ENCODE measurements at regions not wholly inside any gene's neighbourhood (a gene's known extent, or its start where the extent isn't known, plus 50 kb on each side); places are given as distances from the start of the nearest gene placed in this dataset.

DNA sequence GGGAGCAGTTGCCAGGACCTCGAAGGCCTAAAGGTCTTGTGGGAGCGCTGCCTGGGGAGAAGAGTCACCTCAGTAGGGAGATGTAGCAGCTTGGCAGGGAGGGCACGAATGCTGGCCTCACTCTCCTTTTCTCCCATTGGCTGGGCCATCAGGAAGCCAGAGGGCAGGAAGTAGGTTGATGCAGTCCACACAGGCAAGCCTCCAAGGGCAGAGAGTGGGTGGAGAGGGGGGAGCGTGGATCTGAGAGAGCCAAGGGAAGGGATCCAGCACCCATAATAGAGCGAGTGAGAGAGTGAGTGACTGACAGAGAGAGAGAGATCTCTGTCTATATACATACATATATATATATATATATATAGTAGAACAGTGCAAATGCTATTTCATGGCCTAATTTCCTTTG lies 215.3 kb upstream of the LRFN2 start:
- TF ChIP-seq TEAD1 (CRISPR knock-in tag; IDR thresholded peaks at IDR 0.05) (no peak), TP53 (CRISPR knock-in tag; IDR thresholded peaks at IDR 0.05) (no peak), ZNF138 (CRISPR knock-in tag; conservative IDR thresholded peaks at IDR 0.05) (no peak), ATF1 (CRISPR knock-in tag; IDR thresholded peaks at IDR 0.05) (no peak), HMGA2 (CRISPR knock-in tag; IDR thresholded peaks at IDR 0.05) (no peak), GTF2I (CRISPR knock-in tag; conservative IDR thresholded peaks at IDR 0.05) (no peak), NR3C1 (CRISPR knock-in tag; conservative IDR thresholded peaks at IDR 0.05; ENCODE audit: low read depth) (no peak), ZNF232 (CRISPR knock-in tag; IDR thresholded peaks at IDR 0.05) (no peak), CREB1 (CRISPR knock-in tag; IDR thresholded peaks at IDR 0.05) (no peak), AFF4 (CRISPR knock-in tag; IDR thresholded peaks at IDR 0.05; ENCODE audit: borderline replicate concordance) (no peak), RORB (CRISPR knock-in tag; IDR thresholded peaks at IDR 0.05) (no peak)
- TF ChIP-seq, protein P1, sequence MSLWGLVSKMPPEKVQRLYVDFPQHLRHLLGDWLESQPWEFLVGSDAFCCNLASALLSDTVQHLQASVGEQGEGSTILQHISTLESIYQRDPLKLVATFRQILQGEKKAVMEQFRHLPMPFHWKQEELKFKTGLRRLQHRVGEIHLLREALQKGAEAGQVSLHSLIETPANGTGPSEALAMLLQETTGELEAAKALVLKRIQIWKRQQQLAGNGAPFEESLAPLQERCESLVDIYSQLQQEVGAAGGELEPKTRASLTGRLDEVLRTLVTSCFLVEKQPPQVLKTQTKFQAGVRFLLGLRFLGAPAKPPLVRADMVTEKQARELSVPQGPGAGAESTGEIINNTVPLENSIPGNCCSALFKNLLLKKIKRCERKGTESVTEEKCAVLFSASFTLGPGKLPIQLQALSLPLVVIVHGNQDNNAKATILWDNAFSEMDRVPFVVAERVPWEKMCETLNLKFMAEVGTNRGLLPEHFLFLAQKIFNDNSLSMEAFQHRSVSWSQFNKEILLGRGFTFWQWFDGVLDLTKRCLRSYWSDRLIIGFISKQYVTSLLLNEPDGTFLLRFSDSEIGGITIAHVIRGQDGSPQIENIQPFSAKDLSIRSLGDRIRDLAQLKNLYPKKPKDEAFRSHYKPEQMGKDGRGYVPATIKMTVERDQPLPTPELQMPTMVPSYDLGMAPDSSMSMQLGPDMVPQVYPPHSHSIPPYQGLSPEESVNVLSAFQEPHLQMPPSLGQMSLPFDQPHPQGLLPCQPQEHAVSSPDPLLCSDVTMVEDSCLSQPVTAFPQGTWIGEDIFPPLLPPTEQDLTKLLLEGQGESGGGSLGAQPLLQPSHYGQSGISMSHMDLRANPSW (CRISPR knock-in tag; conservative IDR thresholded peaks at IDR 0.05; ENCODE audit: low read depth) = no peak
- TF ChIP-seq, protein P2, sequence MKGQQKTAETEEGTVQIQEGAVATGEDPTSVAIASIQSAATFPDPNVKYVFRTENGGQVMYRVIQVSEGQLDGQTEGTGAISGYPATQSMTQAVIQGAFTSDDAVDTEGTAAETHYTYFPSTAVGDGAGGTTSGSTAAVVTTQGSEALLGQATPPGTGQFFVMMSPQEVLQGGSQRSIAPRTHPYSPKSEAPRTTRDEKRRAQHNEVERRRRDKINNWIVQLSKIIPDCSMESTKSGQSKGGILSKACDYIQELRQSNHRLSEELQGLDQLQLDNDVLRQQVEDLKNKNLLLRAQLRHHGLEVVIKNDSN (CRISPR knock-in tag; IDR thresholded peaks at IDR 0.05) = no peak
- TF ChIP-seq, protein P3, sequence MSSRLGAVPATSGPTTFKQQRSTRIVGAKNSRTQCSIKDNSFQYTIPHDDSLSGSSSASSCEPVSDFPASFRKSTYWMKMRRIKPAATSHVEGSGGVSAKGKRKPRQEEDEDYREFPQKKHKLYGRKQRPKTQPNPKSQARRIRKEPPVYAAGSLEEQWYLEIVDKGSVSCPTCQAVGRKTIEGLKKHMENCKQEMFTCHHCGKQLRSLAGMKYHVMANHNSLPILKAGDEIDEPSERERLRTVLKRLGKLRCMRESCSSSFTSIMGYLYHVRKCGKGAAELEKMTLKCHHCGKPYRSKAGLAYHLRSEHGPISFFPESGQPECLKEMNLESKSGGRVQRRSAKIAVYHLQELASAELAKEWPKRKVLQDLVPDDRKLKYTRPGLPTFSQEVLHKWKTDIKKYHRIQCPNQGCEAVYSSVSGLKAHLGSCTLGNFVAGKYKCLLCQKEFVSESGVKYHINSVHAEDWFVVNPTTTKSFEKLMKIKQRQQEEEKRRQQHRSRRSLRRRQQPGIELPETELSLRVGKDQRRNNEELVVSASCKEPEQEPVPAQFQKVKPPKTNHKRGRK (CRISPR knock-in tag; IDR thresholded peaks at IDR 0.05; ENCODE audit: borderline replicate concordance) = no peak
- TF ChIP-seq, protein P4, sequence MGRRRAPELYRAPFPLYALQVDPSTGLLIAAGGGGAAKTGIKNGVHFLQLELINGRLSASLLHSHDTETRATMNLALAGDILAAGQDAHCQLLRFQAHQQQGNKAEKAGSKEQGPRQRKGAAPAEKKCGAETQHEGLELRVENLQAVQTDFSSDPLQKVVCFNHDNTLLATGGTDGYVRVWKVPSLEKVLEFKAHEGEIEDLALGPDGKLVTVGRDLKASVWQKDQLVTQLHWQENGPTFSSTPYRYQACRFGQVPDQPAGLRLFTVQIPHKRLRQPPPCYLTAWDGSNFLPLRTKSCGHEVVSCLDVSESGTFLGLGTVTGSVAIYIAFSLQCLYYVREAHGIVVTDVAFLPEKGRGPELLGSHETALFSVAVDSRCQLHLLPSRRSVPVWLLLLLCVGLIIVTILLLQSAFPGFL (CRISPR knock-in tag; IDR thresholded peaks at IDR 0.05; ENCODE audit: borderline replicate concordance) = no peak
- TF ChIP-seq, protein P5, sequence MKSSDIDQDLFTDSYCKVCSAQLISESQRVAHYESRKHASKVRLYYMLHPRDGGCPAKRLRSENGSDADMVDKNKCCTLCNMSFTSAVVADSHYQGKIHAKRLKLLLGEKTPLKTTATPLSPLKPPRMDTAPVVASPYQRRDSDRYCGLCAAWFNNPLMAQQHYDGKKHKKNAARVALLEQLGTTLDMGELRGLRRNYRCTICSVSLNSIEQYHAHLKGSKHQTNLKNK (CRISPR knock-in tag; IDR thresholded peaks at IDR 0.05) = no peak
- TF ChIP-seq, protein P6, sequence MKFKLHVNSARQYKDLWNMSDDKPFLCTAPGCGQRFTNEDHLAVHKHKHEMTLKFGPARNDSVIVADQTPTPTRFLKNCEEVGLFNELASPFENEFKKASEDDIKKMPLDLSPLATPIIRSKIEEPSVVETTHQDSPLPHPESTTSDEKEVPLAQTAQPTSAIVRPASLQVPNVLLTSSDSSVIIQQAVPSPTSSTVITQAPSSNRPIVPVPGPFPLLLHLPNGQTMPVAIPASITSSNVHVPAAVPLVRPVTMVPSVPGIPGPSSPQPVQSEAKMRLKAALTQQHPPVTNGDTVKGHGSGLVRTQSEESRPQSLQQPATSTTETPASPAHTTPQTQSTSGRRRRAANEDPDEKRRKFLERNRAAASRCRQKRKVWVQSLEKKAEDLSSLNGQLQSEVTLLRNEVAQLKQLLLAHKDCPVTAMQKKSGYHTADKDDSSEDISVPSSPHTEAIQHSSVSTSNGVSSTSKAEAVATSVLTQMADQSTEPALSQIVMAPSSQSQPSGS (CRISPR knock-in tag; IDR thresholded peaks at IDR 0.05; ENCODE audit: borderline replicate concordance, low read depth) = no peak
- H3K9me3 Mint-ChIP-seq = no peaks in the 10 kb centered on the region
- ATAC-seq = no peak
- no peaks in the 10 kb centered on the region for H3K36me3 Mint-ChIP-seq
- CTCF ChIA-PET = interaction anchor here (2.4 kb wide), 1 partner anchor 89 kb away, joined by 7 read pairs; no protein-coding TSS in a partner anchor
- no peak overlapping the region for H3K27ac Mint-ChIP-seq
- POLR2A ChIA-PET = no interaction called here
- peaks cover 29% of the 10 kb centered on the region for H3K4me1 Mint-ChIP-seq
- H3K27me3 Mint-ChIP-seq (ENCODE audit: low read depth) = peaks cover 5% of the 10 kb centered on the region
- DNase-seq (ENCODE audit: low spot score) = no peak
- no peak overlapping the region for H3K4me3 Mint-ChIP-seq
